Lower leg skin (tissue), 4 donors: ENCODE measurements at regions not wholly inside any gene's neighbourhood (a gene's known extent, or its start where the extent isn't known, plus 50 kb on each side); places are given as distances from the start of the nearest gene placed in this dataset.

Source experiments
- DNase-seq, 2 donors: peaks; one replicate each; pipeline ENCODE4 v3.0.0-alpha.2; 2019; ENCODE audit warnings: low spot score in 2 of 2
- H3K4me3 ChIP-seq: fragments of 200-600 bp; sonication (generic); 2 replicates; pipeline ENCODE4 v1.5.1; 2017; ENCODE audit warnings: mild to moderate bottlenecking, low read depth; ENCODE audit not compliant: poor library complexity, severe bottlenecking
- POLR2A ChIP-seq, 2 donors: fragments of 450-650 bp; IDR thresholded peaks; one replicate each; pipeline ENCODE4 v1.6.1; 2016 to 2017; ENCODE audit warnings: antibody characterized with exemption in 2 of 2, mild to moderate bottlenecking in 1 of 2, moderate library complexity in 1 of 2
- WGBS, 2 donors: methylation state at CpG; one replicate each; pipeline ENCODE4 v1.1.5; 2018; 5-methylcytosine and 5-hydroxymethylcytosine counted together
- intact Hi-C: fragments of 100-400 bp; cut with DNase I; formaldehyde crosslinking; loops from one replicate; pipeline ENCODE4 v1.15.0; 2023; ENCODE audit warnings: low total_unique reads
- TF ChIP-seq, protein P1 (sequence below), 3 donors: fragments of 450-650 bp; IDR thresholded peaks; one replicate each; pipeline ENCODE4 v1.5.1; 2016; ENCODE audit warnings: antibody characterized with exemption in 3 of 3, mild to moderate bottlenecking in 3 of 3, moderate library complexity in 2 of 3

- 40 to 43% methylated on average over 5 of the region's 5 CpGs for WGBS, 2 donors
- intact Hi-C loops, result no loop called here
- H3K4me3 ChIP-seq, result no peak overlapping the region
- DNase-seq, result no peak
- TF ChIP-seq, protein P1, sequence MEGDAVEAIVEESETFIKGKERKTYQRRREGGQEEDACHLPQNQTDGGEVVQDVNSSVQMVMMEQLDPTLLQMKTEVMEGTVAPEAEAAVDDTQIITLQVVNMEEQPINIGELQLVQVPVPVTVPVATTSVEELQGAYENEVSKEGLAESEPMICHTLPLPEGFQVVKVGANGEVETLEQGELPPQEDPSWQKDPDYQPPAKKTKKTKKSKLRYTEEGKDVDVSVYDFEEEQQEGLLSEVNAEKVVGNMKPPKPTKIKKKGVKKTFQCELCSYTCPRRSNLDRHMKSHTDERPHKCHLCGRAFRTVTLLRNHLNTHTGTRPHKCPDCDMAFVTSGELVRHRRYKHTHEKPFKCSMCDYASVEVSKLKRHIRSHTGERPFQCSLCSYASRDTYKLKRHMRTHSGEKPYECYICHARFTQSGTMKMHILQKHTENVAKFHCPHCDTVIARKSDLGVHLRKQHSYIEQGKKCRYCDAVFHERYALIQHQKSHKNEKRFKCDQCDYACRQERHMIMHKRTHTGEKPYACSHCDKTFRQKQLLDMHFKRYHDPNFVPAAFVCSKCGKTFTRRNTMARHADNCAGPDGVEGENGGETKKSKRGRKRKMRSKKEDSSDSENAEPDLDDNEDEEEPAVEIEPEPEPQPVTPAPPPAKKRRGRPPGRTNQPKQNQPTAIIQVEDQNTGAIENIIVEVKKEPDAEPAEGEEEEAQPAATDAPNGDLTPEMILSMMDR (IDR thresholded peaks at IDR 0.05), result no peak
- no peak for TF ChIP-seq POLR2A (IDR thresholded peaks at IDR 0.05)
Observed at GRCh38 chr5:135671052-135671705, 92.4 kb upstream of the CXCL14 start.

DNA sequence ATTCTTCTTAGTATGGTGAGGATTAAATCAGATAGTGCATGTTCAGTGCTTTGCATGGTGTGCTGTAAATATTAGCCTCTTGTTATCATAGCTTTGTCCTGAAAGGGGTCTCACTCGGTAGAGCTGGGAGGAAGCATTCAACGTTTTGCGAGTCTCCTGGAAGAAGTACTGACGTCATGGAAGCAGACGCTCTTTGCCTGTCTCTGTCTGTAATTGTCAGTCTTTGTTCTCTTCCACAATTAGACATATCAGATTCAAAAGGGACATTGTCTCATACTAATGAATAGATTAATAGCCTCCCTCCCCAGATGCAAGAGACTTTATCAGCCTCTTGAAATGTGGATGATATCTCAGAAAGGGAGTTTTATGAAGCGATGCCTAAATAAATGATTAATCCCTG, 91.8 kb upstream of the CXCL14 start:
- WGBS, 2 donors, result 68 to 70% methylated on average over 6 of the region's 6 CpGs
- no peak overlapping the region for H3K4me3 ChIP-seq
- DNase-seq, result no peak
- intact Hi-C loops, result no loop called here
- TF ChIP-seq, protein P1 (IDR thresholded peaks at IDR 0.05), result no peak
- no peak for TF ChIP-seq POLR2A (IDR thresholded peaks at IDR 0.05)

DNA sequence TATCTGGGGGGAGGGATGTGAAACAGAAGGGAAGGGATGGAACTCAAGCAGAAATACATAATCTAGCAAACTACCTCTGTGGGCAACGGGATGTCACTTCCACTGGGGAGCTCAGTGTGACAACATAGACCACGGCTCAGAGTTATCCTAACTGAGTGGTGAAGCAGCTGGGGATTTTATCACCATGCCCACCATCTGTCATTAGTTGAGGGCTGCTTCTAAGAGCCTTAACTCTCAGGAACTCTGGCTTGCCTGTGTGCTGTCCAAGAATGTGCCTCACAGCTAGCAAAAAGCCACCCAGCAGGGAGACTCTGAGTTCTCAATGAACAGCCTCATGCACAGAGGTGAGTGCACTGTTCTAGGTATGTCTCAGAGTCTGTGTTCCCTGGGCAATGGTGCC, 90.6 kb upstream of the CXCL14 start:
- TF ChIP-seq, protein P1 (IDR thresholded peaks at IDR 0.05), result no peak

DNA sequence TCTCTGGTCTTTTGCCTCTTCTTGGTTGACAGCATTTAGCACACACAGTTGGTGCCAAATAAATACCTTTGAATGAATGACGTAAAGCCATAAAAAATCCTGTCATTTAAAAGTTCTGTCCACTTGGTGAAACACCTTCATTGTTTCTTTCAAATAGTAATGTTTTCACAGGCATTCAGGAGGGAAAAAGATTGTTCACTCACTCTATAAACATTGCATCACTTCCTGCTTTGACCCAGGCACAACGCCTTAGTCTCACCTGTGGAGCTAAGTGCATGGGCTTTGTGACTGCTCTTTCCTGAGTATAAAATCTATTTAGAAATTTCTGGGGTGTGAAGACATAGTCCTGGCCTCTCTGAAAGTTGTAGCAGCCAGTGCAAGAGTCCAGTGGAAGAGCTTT, 88.9 kb upstream of the CXCL14 start:
- intact Hi-C loops, result no loop called here
- DNase-seq, result no peak
- 74 to 84% methylated on average over 2 of the region's 2 CpGs for WGBS, 2 donors
- H3K4me3 ChIP-seq, result no peak overlapping the region
- TF ChIP-seq POLR2A (IDR thresholded peaks at IDR 0.05), result no peak
- TF ChIP-seq, protein P1 (IDR thresholded peaks at IDR 0.05), result no peak

More for the DNA sequence above, 90.6 kb upstream of the CXCL14 start:
- no peak for DNase-seq
- intact Hi-C loops, result no loop called here
- 74 to 76% methylated on average over 2 of the region's 2 CpGs for WGBS, 2 donors
- no peak overlapping the region for H3K4me3 ChIP-seq

DNA sequence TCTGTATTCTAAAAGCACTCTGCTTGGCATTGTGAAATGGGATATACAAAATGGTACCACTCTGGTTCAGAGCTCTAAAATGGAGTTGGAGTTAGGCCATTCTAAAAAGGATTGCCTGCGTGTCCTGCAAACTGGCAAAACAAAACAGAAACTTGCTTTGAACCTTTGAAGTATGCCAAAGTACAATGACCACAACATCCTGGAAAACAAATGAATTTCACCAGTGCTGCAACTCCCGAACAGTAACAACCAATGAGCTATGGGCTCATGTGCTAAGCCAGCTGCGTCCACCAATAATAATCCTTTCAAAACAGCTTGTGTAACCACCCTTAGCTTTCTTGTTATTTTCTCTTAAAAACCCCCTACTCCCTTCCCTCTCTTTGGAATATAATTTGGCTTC, 88.4 kb upstream of the CXCL14 start:
- DNase-seq, result no peak
- no peak for TF ChIP-seq POLR2A (IDR thresholded peaks at IDR 0.05)
- TF ChIP-seq, protein P1 (IDR thresholded peaks at IDR 0.05), result no peak
- intact Hi-C loops, result no loop called here

DNA sequence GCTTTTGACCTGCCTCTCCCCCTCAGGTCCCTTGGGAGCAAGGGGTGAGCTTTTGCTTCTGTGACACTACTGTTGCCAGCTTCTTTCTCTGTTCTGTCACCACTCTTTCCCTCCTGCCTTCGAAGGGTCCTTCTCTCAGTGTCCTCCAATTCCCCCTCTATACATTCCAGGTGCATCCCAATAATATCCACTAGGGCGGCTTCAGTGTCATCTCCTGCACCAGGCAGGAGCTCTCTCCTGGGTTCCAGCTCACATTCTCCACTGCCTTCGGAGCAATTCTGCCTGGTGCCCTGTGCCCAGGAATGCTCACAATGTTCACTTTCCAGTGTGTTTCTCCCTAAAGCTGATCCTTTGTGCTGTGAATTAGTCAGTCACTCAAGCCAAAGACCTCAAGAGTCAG, 83.9 kb upstream of the CXCL14 start:
- no peak overlapping the region for H3K4me3 ChIP-seq
- TF ChIP-seq POLR2A (IDR thresholded peaks at IDR 0.05), result no peak
- TF ChIP-seq, protein P1 (IDR thresholded peaks at IDR 0.05), result no peak
- no peak for DNase-seq
- intact Hi-C loops, result no loop called here
- 51 to 70% methylated on average over 3 of the region's 3 CpGs for WGBS, 2 donors

More for the DNA sequence above, 88.4 kb upstream of the CXCL14 start:
- no peak overlapping the region for H3K4me3 ChIP-seq
- WGBS, 2 donors, result 69 to 70% methylated on average over 3 of the region's 3 CpGs
